HepG2 (cell line): ENCODE measurements at regions not wholly inside any gene's neighbourhood (a gene's known extent, or its start where the extent isn't known, plus 50 kb on each side); places are given as distances from the start of the nearest gene placed in this dataset.

Experiments used
- HDAC6 ChIP-seq: fragments of 200-600 bp; sonication (generic); IDR thresholded peaks from 2 replicates; pipeline ENCODE4 v1.7.0; 2017; ENCODE audit warnings: mild to moderate bottlenecking, antibody characterized with exemption, low read length, low read depth
- HES4 ChIP-seq: sonication (generic); formaldehyde crosslinking; IDR thresholded peaks from 2 replicates; pipeline ENCODE4 v1.9.0; 2021; ENCODE audit warnings: mild to moderate bottlenecking, missing genetic modification reagents, borderline replicate concordance
- HOXA7 ChIP-seq: sonication (generic); formaldehyde crosslinking; IDR thresholded peaks from 2 replicates; pipeline ENCODE4 v1.8.1; 2022; ENCODE audit warnings: mild to moderate bottlenecking, missing genetic modification reagents, moderate library complexity
- IKZF4 ChIP-seq: sonication (generic); formaldehyde crosslinking; IDR thresholded peaks from 2 replicates; pipeline ENCODE4 v1.5.1; 2020; ENCODE audit warnings: borderline replicate concordance, mild to moderate bottlenecking, low read depth, missing genetic modification reagents; ENCODE audit errors: not compliant biosample characterization
- KDM5A ChIP-seq: fragments of 200-600 bp; sonication (generic); IDR thresholded peaks from 2 replicates; pipeline ENCODE4 v1.7.0; 2018; ENCODE audit warnings: antibody characterized with exemption, mild to moderate bottlenecking, low read length, borderline replicate concordance
- LBX2 ChIP-seq: sonication (generic); formaldehyde crosslinking; IDR thresholded peaks from 2 replicates; pipeline ENCODE4 v1.5.0; 2020; ENCODE audit warnings: missing genetic modification reagents, mild to moderate bottlenecking, borderline replicate concordance
- LCORL ChIP-seq, 2 experiments: fragments of 450-650 bp in 1 of 2; sonication (generic) in 1 of 2; formaldehyde crosslinking in 1 of 2; IDR thresholded peaks; 2 replicates each; pipeline versions ENCODE4 v1.5.0 to v1.6.1; 2017 to 2020; ENCODE audit warnings: antibody characterized with exemption in 1 of 2, missing genetic modification reagents in 1 of 2
- NCOA5 ChIP-seq: sonication (generic); formaldehyde crosslinking; IDR thresholded peaks from 2 replicates; pipeline ENCODE4 v1.4.0; 2020; ENCODE audit warnings: missing genetic modification reagents
- NFATC3 ChIP-seq: sonication (generic); formaldehyde crosslinking; IDR thresholded peaks from 2 replicates; pipeline ENCODE4 v1.5.1; 2020; ENCODE audit warnings: mild to moderate bottlenecking, missing genetic modification reagents
- NR2F6 ChIP-seq, 2 experiments: IDR thresholded peaks; 2 replicates each; pipeline ENCODE4 v1.6.1; 2016; ENCODE audit warnings: antibody characterized with exemption in 1 of 2, mild to moderate bottlenecking in 1 of 2
- PHB2 ChIP-seq: fragments of 450-650 bp; IDR thresholded peaks from 2 replicates; pipeline ENCODE4 v1.6.1; 2018; ENCODE audit not compliant: partially characterized antibody
- RCOR2 ChIP-seq: IDR thresholded peaks from 2 replicates; pipeline ENCODE4 v1.6.1; 2016; ENCODE audit warnings: missing biosample characterization, missing genetic modification reagents
- SIN3B ChIP-seq: fragments of 150-350 bp; IDR thresholded peaks from 2 replicates; pipeline ENCODE4 v1.6.1; 2014; ENCODE audit warnings: low read length
- TAF1 ChIP-seq: sonication (generic); formaldehyde crosslinking; IDR thresholded peaks from 2 replicates; pipeline ENCODE4 v1.4.0; 2020; ENCODE audit warnings: missing genetic modification reagents
- ZBTB42 ChIP-seq: sonication (generic); formaldehyde crosslinking; IDR thresholded peaks from 2 replicates; pipeline ENCODE4 v1.5.0; 2020; ENCODE audit warnings: mild to moderate bottlenecking, missing genetic modification reagents
- ZC3H13 ChIP-seq: sonication (generic); formaldehyde crosslinking; IDR thresholded peaks from 2 replicates; pipeline ENCODE4 v1.8.1; 2023; ENCODE audit warnings: mild to moderate bottlenecking, missing genetic modification reagents, moderate library complexity
- ZMYM2 ChIP-seq: sonication (generic); formaldehyde crosslinking; IDR thresholded peaks from 2 replicates; pipeline ENCODE4 v1.8.0; 2022; ENCODE audit warnings: mild to moderate bottlenecking, missing genetic modification reagents
- ZNF256 ChIP-seq: sonication (generic); formaldehyde crosslinking; conservative IDR thresholded peaks from 2 replicates; pipeline ENCODE4 v1.4.0; 2020; ENCODE audit warnings: missing genetic modification reagents
- ZNF605 ChIP-seq: sonication (generic); formaldehyde crosslinking; IDR thresholded peaks from 2 replicates; pipeline ENCODE4 v1.8.0; 2022; ENCODE audit warnings: mild to moderate bottlenecking, missing genetic modification reagents
- ZNF670 ChIP-seq: sonication (generic); formaldehyde crosslinking; IDR thresholded peaks from 2 replicates; pipeline ENCODE4 v1.8.0; 2022; ENCODE audit warnings: mild to moderate bottlenecking, missing genetic modification reagents, borderline replicate concordance
- TF ChIP-seq, protein P1 (sequence below): sonication (generic); formaldehyde crosslinking; IDR thresholded peaks from 2 replicates; pipeline ENCODE4 v1.4.0; 2020; ENCODE audit warnings: mild to moderate bottlenecking, missing genetic modification reagents, borderline replicate concordance

GRCh38 chr15:69593981-69594966 is 141.7 kb downstream of the RPLP1 start (continued):
- TF ChIP-seq LCORL (IDR thresholded peaks at IDR 0.05) (no peak), LCORL (CRISPR knock-in tag; IDR thresholded peaks at IDR 0.05) (peak; percentile 70), NR2F6 (IDR thresholded peaks at IDR 0.05) (peak; percentile 99), NR2F6 (CRISPR knock-in tag; IDR thresholded peaks at IDR 0.05) (peak; percentile 95), HES4 (no peak), ZNF256 (no peak; the same call in 1 of the 2 replicates), ZNF670 (CRISPR knock-in tag) (0 out of 2 replicates have a peak, but pooled peaks have one; percentile 26), TAF1 (0 out of 2 replicates have a peak, but pooled peaks have one; percentile 17), PHB2 (no peak), ZC3H13 (CRISPR knock-in tag) (no peak), ZMYM2 (CRISPR knock-in tag) (no peak), IKZF4 (CRISPR knock-in tag) (peak; percentile 32), HDAC6 (no peak), ZBTB42 (no peak), RCOR2 (CRISPR knock-in tag) (no peak; the same call in none of the 2 replicates), NCOA5 (CRISPR knock-in tag) (no peak), KDM5A (no peak), LBX2 (no peak), NFATC3 (CRISPR knock-in tag) (no peak), SIN3B (no peak), HOXA7 (CRISPR knock-in tag) (no peak), ZNF605 (CRISPR knock-in tag) (0 out of 2 replicates have a peak, but pooled peaks have one; percentile 13)
- TF ChIP-seq, protein P1, sequence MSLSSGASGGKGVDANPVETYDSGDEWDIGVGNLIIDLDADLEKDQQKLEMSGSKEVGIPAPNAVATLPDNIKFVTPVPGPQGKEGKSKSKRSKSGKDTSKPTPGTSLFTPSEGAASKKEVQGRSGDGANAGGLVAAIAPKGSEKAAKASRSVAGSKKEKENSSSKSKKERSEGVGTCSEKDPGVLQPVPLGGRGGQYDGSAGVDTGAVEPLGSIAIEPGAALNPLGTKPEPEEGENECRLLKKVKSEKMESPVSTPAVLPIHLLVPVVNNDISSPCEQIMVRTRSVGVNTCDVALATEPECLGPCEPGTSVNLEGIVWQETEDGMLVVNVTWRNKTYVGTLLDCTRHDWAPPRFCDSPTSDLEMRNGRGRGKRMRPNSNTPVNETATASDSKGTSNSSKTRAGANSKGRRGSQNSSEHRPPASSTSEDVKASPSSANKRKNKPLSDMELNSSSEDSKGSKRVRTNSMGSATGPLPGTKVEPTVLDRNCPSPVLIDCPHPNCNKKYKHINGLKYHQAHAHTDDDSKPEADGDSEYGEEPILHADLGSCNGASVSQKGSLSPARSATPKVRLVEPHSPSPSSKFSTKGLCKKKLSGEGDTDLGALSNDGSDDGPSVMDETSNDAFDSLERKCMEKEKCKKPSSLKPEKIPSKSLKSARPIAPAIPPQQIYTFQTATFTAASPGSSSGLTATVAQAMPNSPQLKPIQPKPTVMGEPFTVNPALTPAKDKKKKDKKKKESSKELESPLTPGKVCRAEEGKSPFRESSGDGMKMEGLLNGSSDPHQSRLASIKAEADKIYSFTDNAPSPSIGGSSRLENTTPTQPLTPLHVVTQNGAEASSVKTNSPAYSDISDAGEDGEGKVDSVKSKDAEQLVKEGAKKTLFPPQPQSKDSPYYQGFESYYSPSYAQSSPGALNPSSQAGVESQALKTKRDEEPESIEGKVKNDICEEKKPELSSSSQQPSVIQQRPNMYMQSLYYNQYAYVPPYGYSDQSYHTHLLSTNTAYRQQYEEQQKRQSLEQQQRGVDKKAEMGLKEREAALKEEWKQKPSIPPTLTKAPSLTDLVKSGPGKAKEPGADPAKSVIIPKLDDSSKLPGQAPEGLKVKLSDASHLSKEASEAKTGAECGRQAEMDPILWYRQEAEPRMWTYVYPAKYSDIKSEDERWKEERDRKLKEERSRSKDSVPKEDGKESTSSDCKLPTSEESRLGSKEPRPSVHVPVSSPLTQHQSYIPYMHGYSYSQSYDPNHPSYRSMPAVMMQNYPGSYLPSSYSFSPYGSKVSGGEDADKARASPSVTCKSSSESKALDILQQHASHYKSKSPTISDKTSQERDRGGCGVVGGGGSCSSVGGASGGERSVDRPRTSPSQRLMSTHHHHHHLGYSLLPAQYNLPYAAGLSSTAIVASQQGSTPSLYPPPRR (CRISPR knock-in tag) = peak; percentile 100
